T-helper 2 cell (primary cell): ENCODE measurements at regions not wholly inside any gene's neighbourhood (a gene's known extent, or its start where the extent isn't known, plus 50 kb on each side); places are given as distances from the start of the nearest gene placed in this dataset.
A peak's percentile ranks its signal among the peaks of the same experiment; 100 is the strongest.
"Not testable (repeated sequence)": the region's sequence is repeated elsewhere in the genome, so short reads cannot be mapped to it uniquely, and the experiment has no call there.

Experiments
- DNase-seq, 5 experiments: peaks; one replicate each; pipeline versions ENCODE4 v3.0.0 to v3.0.0-alpha.2; 2012 to 2022

GRCh38 chr15:89030311-89030710 lies 57.9 kb upstream of the ABHD2 start:
- DNase-seq, result no peak

DNA sequence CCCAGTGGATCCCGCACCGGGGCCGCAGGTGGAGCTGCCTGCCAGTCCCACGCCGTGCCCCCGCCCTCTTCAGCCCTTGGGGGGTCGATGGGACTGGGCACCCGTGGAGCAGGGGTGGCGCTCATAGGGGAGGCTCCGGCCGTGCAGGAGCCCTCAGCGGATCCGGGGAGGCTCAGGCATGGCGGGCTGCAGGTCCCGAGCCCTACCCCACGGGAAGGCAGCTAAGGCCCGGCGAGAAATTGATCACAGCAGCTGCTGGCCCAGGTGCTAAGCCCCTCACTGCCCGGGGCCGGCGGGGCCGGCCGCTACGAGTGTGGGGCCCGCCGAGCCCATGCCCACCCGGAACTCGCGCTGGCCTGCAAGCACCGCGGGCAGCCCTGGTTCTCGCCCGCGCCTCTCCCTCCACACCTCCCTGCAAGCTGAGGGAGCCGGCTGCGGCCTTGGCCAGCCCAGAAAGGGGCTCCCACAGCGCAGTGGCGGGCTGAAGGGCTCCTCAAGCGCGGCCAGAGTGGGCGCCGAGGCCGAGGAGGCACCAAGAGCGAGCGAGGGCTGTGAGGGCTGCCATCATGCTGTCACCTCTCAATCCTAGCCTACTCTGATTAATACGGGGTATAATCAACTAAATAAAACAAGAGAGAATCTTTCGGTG lies 56.5 kb upstream of the ABHD2 start:
- DNase-seq, result not testable (repeated sequence)

DNA sequence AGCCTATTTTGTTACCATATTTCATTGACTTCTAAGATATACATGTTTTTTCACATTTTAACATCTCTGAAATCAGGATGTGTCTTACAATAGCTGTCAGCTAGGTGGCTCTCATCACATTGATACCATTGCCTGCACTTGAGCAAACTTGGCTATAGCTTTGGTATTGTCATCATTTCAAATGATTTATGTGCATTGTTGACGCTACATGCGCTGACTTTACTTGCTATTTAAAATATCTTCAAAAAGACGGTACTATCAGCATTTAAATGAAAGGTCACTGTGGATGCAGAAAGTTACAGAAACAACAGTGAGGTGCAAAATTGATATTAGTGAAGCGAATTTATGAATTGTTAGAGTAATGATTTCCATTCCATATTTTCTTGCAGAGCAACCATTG lies 54.0 kb upstream of the ABHD2 start:
- DNase-seq, result peak in 1 of 5 experiments; percentile 31

- DNase-seq, result no peak
These were observed 53.1 kb upstream of the ABHD2 start for GRCh38 chr15:89035150-89035549.

- no peak for DNase-seq
These were observed 52.6 kb upstream of the ABHD2 start for GRCh38 chr15:89035658-89036057.

DNA sequence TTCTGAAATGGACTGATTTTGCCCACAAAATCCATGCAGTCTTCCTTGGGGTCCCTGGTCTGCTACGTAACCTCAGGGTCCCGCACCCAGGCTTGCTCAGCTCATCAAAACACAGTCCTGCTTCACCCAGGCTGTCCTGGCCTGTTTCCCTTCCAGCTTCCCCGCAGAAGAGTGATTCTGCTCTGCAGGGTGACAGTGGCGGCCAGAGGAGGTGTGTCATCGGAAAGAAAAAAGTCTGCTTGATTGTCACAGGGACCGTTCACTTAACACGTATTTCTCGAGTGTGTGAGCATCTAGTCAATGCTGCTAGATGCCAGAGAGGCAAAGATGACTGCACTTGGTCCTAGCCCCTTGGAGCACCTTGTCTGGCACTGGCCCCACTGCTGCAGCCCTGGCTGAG lies 50.1 kb upstream of the ABHD2 start:
- no peak for DNase-seq
